Colonic mucosa (tissue), 4 donors: ENCODE measurements at regions not wholly inside any gene's neighbourhood (a gene's known extent, or its start where the extent isn't known, plus 50 kb on each side); places are given as distances from the start of the nearest gene placed in this dataset.

ENCODE experiments used
- DNase-seq: peaks from one replicate; pipeline ENCODE4 v3.0.0-alpha.2; 2020
- H3K27ac ChIP-seq: fragments of 200-600 bp; one replicate; pipeline ENCODE4 v1.8.0; 2021
- H3K27me3 ChIP-seq: fragments of 200-600 bp; one replicate; pipeline ENCODE4 v1.8.0; 2021
- H3K36me3 ChIP-seq: fragments of 200-600 bp; one replicate; pipeline ENCODE4 v1.8.0; 2021
- H3K4me1 ChIP-seq: fragments of 200-600 bp; one replicate; pipeline ENCODE4 v1.8.0; 2021; ENCODE audit warnings: mild to moderate bottlenecking
- H3K4me3 ChIP-seq: fragments of 200-600 bp; one replicate; pipeline ENCODE4 v1.8.0; 2021
- H3K9ac ChIP-seq, 2 donors: one replicate each; pipeline ENCODE4 v1.7.0; 2013; ENCODE audit warnings: control low read depth in 2 of 2, low read depth in 2 of 2, low read length in 2 of 2
- H3K9me3 ChIP-seq: fragments of 200-600 bp; one replicate; pipeline ENCODE4 v1.8.0; 2021
- intact Hi-C: fragments of 100-400 bp; cut with DNase I; formaldehyde crosslinking; loops from one replicate; pipeline ENCODE4 v1.14.1; 2022
- TF ChIP-seq, protein P1 (sequence below): fragments of 200-600 bp; IDR thresholded peaks from one replicate; pipeline ENCODE4 v1.8.0; 2022; ENCODE audit warnings: antibody characterized with exemption, mild to moderate bottlenecking
- donor health status: healthy.
- donor health status: DM: no; HTN: no; CAD: no.
- donor health status: DM: no; HTN: no; CAD: no.

DNA sequence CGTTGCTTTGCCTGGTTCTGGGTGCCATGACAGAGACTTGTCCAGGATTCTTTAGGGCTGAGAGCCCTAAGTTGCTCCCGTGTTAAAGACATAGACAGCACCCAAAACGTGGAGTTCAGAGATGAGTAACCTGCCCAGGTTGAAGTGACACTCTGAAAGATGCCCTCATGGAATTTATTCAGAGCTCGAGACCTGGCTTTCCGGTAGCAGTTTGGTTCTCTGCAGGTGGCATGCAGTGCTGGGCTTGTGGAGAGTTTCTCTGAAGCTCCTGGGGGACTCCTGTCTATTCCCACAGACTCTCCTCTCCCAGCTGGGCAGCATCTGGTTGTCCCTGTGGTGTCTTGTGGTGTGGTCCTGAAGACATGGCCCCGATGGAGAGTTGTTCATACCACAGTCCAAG lies 241.0 kb downstream of the RHOU start:
- H3K27me3 ChIP-seq = no peaks in the 10 kb centered on the region
- H3K4me1 ChIP-seq = no peaks in the 10 kb centered on the region
- no peaks in the 10 kb centered on the region for H3K9me3 ChIP-seq
- TF ChIP-seq, protein P1, sequence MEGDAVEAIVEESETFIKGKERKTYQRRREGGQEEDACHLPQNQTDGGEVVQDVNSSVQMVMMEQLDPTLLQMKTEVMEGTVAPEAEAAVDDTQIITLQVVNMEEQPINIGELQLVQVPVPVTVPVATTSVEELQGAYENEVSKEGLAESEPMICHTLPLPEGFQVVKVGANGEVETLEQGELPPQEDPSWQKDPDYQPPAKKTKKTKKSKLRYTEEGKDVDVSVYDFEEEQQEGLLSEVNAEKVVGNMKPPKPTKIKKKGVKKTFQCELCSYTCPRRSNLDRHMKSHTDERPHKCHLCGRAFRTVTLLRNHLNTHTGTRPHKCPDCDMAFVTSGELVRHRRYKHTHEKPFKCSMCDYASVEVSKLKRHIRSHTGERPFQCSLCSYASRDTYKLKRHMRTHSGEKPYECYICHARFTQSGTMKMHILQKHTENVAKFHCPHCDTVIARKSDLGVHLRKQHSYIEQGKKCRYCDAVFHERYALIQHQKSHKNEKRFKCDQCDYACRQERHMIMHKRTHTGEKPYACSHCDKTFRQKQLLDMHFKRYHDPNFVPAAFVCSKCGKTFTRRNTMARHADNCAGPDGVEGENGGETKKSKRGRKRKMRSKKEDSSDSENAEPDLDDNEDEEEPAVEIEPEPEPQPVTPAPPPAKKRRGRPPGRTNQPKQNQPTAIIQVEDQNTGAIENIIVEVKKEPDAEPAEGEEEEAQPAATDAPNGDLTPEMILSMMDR = no peak
- intact Hi-C loops = no loop called here
- no peaks in the 10 kb centered on the region for H3K36me3 ChIP-seq
- no peak overlapping the region for H3K4me3 ChIP-seq
- no peak for DNase-seq
- H3K27ac ChIP-seq = no peak overlapping the region
- no peak overlapping the region for H3K9ac ChIP-seq

DNA sequence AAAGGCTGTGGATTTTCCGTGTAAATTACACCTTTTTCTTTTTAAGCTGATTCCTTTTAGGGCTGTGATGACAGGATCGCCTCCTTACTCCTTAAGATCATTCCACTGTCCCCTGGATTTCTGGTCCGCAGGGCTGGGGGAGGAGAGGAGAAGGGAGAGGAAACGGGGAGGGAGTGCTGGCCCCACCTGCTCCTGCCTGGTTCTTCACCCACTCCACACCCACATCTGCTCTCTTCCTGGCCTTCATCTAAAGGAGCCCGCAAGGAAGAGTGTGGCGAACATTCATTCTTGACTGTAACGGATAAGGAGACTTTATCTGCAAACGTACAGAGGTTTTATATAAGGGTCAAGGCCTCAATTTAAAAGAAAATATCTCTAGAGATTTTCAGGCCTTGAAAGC lies 242.0 kb downstream of the RHOU start:
- intact Hi-C loops = no loop called here
- no peak overlapping the region for H3K4me3 ChIP-seq
- TF ChIP-seq, protein P1 = no peak
- no peak overlapping the region for H3K27ac ChIP-seq
- H3K4me1 ChIP-seq = no peaks in the 10 kb centered on the region
- DNase-seq = no peak
- H3K9me3 ChIP-seq = no peaks in the 10 kb centered on the region
- H3K36me3 ChIP-seq = no peaks in the 10 kb centered on the region
- no peaks in the 10 kb centered on the region for H3K27me3 ChIP-seq
- H3K9ac ChIP-seq = no peak overlapping the region

DNA sequence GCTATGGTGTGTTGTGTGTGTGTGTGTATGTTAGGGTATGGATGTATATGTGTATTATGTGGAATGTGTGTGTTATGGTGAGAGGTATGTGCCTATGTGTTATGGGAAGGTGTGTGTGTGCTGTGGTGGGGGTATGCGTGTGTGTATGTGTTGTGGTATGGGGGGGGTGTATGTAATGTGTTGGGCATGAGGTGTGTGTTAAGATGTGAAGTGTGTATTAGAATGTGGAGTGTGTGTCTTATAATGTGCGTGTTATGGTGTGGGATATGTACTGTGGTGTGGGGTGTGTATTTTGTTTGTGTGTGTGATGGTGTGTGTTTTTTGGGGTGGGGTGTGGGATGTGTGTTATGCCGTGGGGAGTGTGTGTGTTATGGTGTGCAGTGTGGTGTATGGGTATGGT lies 242.5 kb downstream of the RHOU start:
- no peak overlapping the region for H3K9ac ChIP-seq
- intact Hi-C loops = no loop called here
- no peaks in the 10 kb centered on the region for H3K36me3 ChIP-seq
- no peaks in the 10 kb centered on the region for H3K9me3 ChIP-seq
- no peaks in the 10 kb centered on the region for H3K4me1 ChIP-seq
- H3K27ac ChIP-seq = no peak overlapping the region
- no peak for DNase-seq
- no peaks in the 10 kb centered on the region for H3K27me3 ChIP-seq
- no peak overlapping the region for H3K4me3 ChIP-seq
- TF ChIP-seq, protein P1 = no peak

DNA sequence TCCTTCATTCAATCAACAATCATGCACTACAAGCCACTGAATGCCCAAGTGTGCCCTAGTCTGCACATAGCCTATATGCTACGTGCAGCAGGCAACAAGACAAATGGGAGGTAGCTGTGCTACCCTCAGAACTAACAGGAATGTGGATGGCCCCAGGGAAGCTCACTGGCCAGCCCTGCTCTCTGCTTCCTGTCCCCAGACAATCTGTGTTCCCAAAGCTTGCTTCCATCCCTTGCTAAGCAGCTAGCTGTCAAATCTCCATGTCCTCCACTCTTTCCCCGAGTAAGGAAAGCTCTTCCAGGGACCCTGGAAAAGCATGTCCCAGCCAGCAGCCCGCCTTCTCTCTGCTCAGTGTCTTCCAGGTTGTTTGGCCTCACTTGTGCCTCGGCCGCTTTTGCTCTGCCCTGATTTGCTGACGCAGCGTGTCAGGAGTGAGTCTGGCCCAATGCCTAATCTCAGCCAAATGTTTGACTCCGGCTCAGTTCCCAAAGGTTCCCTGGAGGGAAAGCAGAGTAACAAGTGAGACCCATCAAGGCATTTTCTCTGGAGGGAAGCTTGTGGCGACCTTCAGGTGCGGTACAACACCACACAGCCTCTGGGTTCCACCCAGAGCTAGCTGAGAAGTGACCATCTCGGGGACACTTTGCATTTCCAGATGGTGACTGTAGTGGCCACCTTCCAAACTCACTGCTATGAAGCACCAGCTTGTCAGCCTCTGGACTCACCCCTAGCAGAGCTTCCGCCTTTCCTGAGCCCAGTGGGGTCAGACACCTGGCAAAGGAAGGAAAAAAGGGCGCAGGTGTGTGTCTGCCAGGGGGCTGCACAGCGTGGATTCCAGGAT lies 243.4 kb downstream of the RHOU start:
- H3K27ac ChIP-seq = no peak overlapping the region
- H3K4me3 ChIP-seq = no peak overlapping the region
- no peaks in the 10 kb centered on the region for H3K4me1 ChIP-seq
- H3K27me3 ChIP-seq = no peaks in the 10 kb centered on the region
- TF ChIP-seq, protein P1 = no peak
- intact Hi-C loops = no loop called here
- DNase-seq = peak; percentile 33
- H3K9ac ChIP-seq = no peak overlapping the region
- H3K36me3 ChIP-seq = no peaks in the 10 kb centered on the region
- no peaks in the 10 kb centered on the region for H3K9me3 ChIP-seq

DNA sequence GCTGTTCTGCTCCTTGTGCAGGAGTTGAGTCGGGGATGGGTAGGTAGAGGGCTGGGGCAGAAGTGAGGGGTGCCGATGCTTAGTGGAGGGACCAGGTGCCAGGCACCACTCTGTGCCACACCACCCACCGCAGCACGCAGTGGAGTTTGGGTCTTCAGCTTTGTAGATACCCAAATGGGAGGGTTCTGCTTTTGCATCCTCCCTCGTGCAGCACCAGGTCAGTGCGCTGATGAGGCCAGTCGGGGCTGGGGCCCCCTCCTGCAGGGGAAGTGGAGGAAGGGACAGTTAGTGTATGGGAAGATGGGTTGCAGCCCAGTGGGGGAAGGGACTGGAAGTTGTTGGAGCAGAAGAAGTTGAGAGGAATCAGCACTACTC lies 244.0 kb downstream of the RHOU start:
- no peak for DNase-seq
- Histone ChIP-seq H3K4me3 (no peak overlapping the region), H3K9ac (no peak overlapping the region), H3K4me1 (no peaks in the 10 kb centered on the region), H3K27ac (no peak overlapping the region), H3K36me3 (no peaks in the 10 kb centered on the region), H3K9me3 (no peaks in the 10 kb centered on the region), H3K27me3 (no peaks in the 10 kb centered on the region)
- TF ChIP-seq, protein P1 = no peak
- intact Hi-C loops = no loop called here
